ENCODE measurements at regions not wholly inside any gene's neighbourhood (a gene's known extent, or its start where the extent isn't known, plus 50 kb on each side); places are given as distances from the start of the nearest gene placed in this dataset.

GRCh38 chr9:7900541-7900940, 101.0 kb upstream of the DMAC1 start:
- TF ChIP-seq TOX (CRISPR knock-in tag; IDR thresholded peaks at IDR 0.05; ENCODE audit: borderline replicate concordance) = no peak
- TF ChIP-seq BACH2 (CRISPR knock-in tag; IDR thresholded peaks at IDR 0.05; ENCODE audit: borderline replicate concordance) = no peak
- TF ChIP-seq PATZ1 (CRISPR knock-in tag; IDR thresholded peaks at IDR 0.05; ENCODE audit: borderline replicate concordance) = no peak
- TF ChIP-seq ARNTL (CRISPR knock-in tag; IDR thresholded peaks at IDR 0.05; ENCODE audit: borderline replicate concordance, low read depth) = no peak
- TF ChIP-seq ZC3H10 (CRISPR knock-in tag; IDR thresholded peaks at IDR 0.05) = no peak
- no peak for TF ChIP-seq CSRNP3 (CRISPR knock-in tag; IDR thresholded peaks at IDR 0.05)
- no peak for TF ChIP-seq OSR1 (CRISPR knock-in tag; IDR thresholded peaks at IDR 0.05)
- TF ChIP-seq RARB (CRISPR knock-in tag; IDR thresholded peaks at IDR 0.05) = no peak
- TF ChIP-seq GLIS3 (CRISPR knock-in tag; IDR thresholded peaks at IDR 0.05) = no peak
- no peak for TF ChIP-seq CREB5 (CRISPR knock-in tag; IDR thresholded peaks at IDR 0.05; ENCODE audit: low read depth)
- no peak for TF ChIP-seq ZFP3 (CRISPR knock-in tag; IDR thresholded peaks at IDR 0.05)
- no peak for TF ChIP-seq POU6F1 (CRISPR knock-in tag; IDR thresholded peaks at IDR 0.05; ENCODE audit: borderline replicate concordance, low read depth)
- TF ChIP-seq CSDC2 (CRISPR knock-in tag; IDR thresholded peaks at IDR 0.05) = no peak
- no peak for TF ChIP-seq TSHZ2 (CRISPR knock-in tag; IDR thresholded peaks at IDR 0.05)

All from SK-N-SH treated with all-trans-retinoic acid at 6 μM for 48 hours (cell line).